ENCODE measurements at regions not wholly inside any gene's neighbourhood (a gene's known extent, or its start where the extent isn't known, plus 50 kb on each side); places are given as distances from the start of the nearest gene placed in this dataset.
"Not testable (repeated sequence)": the region's sequence is repeated elsewhere in the genome, so short reads cannot be mapped to it uniquely, and the experiment has no call there.

DNA sequence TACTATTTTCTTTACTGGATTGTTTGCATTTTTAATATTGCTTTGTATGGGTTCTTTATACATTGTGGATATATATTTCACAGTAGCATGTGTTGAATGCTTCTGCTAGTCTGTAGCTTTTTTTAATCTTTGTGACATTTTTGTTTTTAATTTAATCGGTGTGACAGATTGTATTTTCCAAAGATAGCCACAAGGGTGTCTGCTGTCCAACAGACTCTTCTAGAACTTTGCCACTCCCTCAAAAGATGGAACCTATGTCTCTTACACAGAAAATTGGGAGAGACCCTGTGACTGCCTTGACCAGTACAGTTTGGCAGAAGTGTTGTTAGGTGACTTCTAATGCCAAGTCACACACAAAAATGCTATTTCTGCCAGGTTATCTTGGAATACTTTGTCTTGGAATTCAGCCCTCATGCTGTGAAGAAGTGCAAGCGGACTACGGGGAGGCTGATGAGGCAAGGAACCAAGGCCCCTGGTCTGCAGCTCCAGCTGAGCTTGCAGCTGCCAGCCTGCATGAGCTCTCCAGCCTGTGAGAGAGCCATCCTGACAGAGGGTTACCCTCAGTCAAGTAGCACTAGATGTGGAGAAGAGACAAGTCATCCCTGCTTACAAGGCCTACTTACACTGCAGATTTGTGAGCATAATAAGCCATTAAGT, 110.8 kb downstream of the TDRD15 start:
- Histone ChIP-seq H3K9ac (ENCODE audit: low read depth, low read length) (no peak overlapping the region), H3K79me2 (ENCODE audit: insufficient read depth, low read length) (no peaks in the 10 kb centered on the region), H2AFZ (ENCODE audit: low read depth, low read length) (no peak overlapping the region), H3K27me3 (ENCODE audit: insufficient read depth, low read length, poor library complexity) (no peaks in the 10 kb centered on the region), H3K4me1 (ENCODE audit: insufficient read depth, low read length) (no peaks in the 10 kb centered on the region), H3K4me2 (ENCODE audit: insufficient read depth, low read length) (no peak overlapping the region), H3K9me3 (ENCODE audit: insufficient read depth, low read length, severe bottlenecking) (no peaks in the 10 kb centered on the region), H3K4me3 (ENCODE audit: low read depth in 1 of 2, low read length in 2 of 2) (no peak overlapping the region), H3K27ac (ENCODE audit: low read length) (no peak overlapping the region), H3K36me3 (ENCODE audit: insufficient read depth, low read length) (no peaks in the 10 kb centered on the region), H4K20me1 (ENCODE audit: insufficient read depth, low read length) (no peaks in the 10 kb centered on the region)
- TF ChIP-seq EZH2 (IDR thresholded peaks at IDR 0.05; ENCODE audit: borderline replicate concordance, low read depth, low read length, severe bottlenecking) = no peak
- TF ChIP-seq, protein P1, sequence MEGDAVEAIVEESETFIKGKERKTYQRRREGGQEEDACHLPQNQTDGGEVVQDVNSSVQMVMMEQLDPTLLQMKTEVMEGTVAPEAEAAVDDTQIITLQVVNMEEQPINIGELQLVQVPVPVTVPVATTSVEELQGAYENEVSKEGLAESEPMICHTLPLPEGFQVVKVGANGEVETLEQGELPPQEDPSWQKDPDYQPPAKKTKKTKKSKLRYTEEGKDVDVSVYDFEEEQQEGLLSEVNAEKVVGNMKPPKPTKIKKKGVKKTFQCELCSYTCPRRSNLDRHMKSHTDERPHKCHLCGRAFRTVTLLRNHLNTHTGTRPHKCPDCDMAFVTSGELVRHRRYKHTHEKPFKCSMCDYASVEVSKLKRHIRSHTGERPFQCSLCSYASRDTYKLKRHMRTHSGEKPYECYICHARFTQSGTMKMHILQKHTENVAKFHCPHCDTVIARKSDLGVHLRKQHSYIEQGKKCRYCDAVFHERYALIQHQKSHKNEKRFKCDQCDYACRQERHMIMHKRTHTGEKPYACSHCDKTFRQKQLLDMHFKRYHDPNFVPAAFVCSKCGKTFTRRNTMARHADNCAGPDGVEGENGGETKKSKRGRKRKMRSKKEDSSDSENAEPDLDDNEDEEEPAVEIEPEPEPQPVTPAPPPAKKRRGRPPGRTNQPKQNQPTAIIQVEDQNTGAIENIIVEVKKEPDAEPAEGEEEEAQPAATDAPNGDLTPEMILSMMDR (IDR thresholded peaks at IDR 0.05; ENCODE audit: borderline replicate concordance, extremely low read depth, low read length, poor library complexity, severe bottlenecking) = no peak
- ATAC-seq (ENCODE audit: insufficient read depth, low read depth) (no peak), DNase-seq (no peak)

DNA sequence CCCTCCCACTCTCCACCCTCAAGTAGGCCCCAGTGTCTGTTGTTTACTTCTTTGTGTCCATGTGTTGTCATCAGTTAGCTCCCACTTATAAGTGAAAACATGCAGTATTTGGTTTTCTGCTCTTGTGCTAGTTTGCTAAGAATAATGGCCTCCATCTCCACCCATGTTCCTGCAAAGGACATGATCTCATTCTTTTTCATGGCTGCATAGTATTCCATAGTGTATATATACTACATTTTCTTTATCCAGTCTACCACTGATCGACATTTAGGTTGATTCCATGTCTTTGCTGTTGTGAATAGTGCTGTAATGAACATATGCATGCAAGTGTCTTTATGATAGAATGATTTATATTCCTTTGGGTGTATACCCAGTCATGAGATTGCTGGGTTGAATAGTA, 116.0 kb downstream of the TDRD15 start:
- not testable (repeated sequence) for H3K4me2 ChIP-seq (ENCODE audit: insufficient read depth, low read length); H3K9ac ChIP-seq (ENCODE audit: low read depth, low read length); H4K20me1 ChIP-seq (ENCODE audit: insufficient read depth, low read length); H3K27me3 ChIP-seq (ENCODE audit: insufficient read depth, low read length, poor library complexity); ATAC-seq (ENCODE audit: insufficient read depth, low read depth); H3K9me3 ChIP-seq (ENCODE audit: insufficient read depth, low read length, severe bottlenecking); DNase-seq; H2AFZ ChIP-seq (ENCODE audit: low read depth, low read length); H3K36me3 ChIP-seq (ENCODE audit: insufficient read depth, low read length); H3K79me2 ChIP-seq (ENCODE audit: insufficient read depth, low read length); H3K27ac ChIP-seq (ENCODE audit: low read length); H3K4me3 ChIP-seq (ENCODE audit: low read depth in 1 of 2, low read length in 2 of 2); H3K4me1 ChIP-seq (ENCODE audit: insufficient read depth, low read length)

DNA sequence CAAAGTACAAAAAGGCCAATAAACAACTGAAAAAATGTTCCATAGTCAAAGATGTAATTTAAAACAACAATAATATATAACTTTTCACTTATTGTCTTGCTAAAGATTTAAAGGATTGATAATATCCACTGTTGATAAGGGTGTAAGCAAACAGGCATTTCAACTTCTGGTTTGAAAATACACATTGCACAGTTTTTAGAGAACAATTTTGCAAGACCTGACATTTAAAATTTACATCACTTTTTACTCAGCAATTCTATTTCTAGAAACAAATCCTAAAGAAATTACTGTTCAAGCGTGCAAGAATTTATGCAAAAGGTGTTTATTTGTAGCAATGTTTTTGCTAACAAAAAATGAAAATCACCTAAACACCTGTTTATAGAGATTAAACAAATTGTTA, 120.4 kb downstream of the TDRD15 start:
- Histone ChIP-seq H4K20me1 (ENCODE audit: insufficient read depth, low read length) (no peaks in the 10 kb centered on the region), H3K27me3 (ENCODE audit: insufficient read depth, low read length, poor library complexity) (no peaks in the 10 kb centered on the region), H3K9me3 (ENCODE audit: insufficient read depth, low read length, severe bottlenecking) (no peaks in the 10 kb centered on the region), H3K4me3 (ENCODE audit: low read depth in 1 of 2, low read length in 2 of 2) (no peak overlapping the region), H3K27ac (ENCODE audit: low read length) (no peak overlapping the region), H3K79me2 (ENCODE audit: insufficient read depth, low read length) (no peaks in the 10 kb centered on the region), H3K9ac (ENCODE audit: low read depth, low read length) (no peak overlapping the region), H3K4me1 (ENCODE audit: insufficient read depth, low read length) (no peaks in the 10 kb centered on the region), H3K36me3 (ENCODE audit: insufficient read depth, low read length) (no peaks in the 10 kb centered on the region), H3K4me2 (ENCODE audit: insufficient read depth, low read length) (no peak overlapping the region), H2AFZ (ENCODE audit: low read depth, low read length) (no peak overlapping the region)
- no peak for TF ChIP-seq EZH2 (IDR thresholded peaks at IDR 0.05; ENCODE audit: borderline replicate concordance, low read depth, low read length, severe bottlenecking)
- TF ChIP-seq, protein P1 (IDR thresholded peaks at IDR 0.05; ENCODE audit: borderline replicate concordance, extremely low read depth, low read length, poor library complexity, severe bottlenecking) = no peak
- ATAC-seq (ENCODE audit: insufficient read depth, low read depth) (no peak), DNase-seq (no peak)

DNA sequence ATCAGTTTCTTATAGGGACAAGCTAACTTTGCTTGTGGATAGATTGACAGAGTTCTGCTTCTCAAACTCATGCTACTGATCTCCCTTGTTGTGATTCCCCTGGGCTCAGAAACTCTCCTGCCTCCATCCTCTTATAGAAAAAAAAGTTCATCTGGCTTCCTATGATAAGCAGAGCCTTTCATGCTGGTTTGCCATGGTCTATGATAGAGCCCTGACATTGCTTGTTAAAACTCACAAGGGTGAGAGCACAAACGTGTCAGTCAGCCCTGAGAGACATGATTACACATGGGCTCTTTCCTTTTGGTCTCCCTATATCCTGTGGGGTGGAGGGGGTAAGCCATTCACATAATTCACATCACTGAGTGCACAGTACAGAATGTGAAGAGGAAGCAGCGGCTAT, 121.8 kb downstream of the TDRD15 start:
- H4K20me1 ChIP-seq (ENCODE audit: insufficient read depth, low read length) = no peaks in the 10 kb centered on the region
- H3K9me3 ChIP-seq (ENCODE audit: insufficient read depth, low read length, severe bottlenecking) = no peaks in the 10 kb centered on the region
- no peaks in the 10 kb centered on the region for H3K4me1 ChIP-seq (ENCODE audit: insufficient read depth, low read length)
- no peak overlapping the region for H3K4me2 ChIP-seq (ENCODE audit: insufficient read depth, low read length)
- no peaks in the 10 kb centered on the region for H3K36me3 ChIP-seq (ENCODE audit: insufficient read depth, low read length)
- no peak overlapping the region for H2AFZ ChIP-seq (ENCODE audit: low read depth, low read length)
- TF ChIP-seq, protein P1 (IDR thresholded peaks at IDR 0.05; ENCODE audit: borderline replicate concordance, extremely low read depth, low read length, poor library complexity, severe bottlenecking) = no peak
- TF ChIP-seq EZH2 (IDR thresholded peaks at IDR 0.05; ENCODE audit: borderline replicate concordance, low read depth, low read length, severe bottlenecking) = no peak
- H3K79me2 ChIP-seq (ENCODE audit: insufficient read depth, low read length) = no peaks in the 10 kb centered on the region
- no peaks in the 10 kb centered on the region for H3K27me3 ChIP-seq (ENCODE audit: insufficient read depth, low read length, poor library complexity)
- H3K27ac ChIP-seq (ENCODE audit: low read length) = no peak overlapping the region
- H3K9ac ChIP-seq (ENCODE audit: low read depth, low read length) = no peak overlapping the region
- DNase-seq = no peak
- H3K4me3 ChIP-seq (ENCODE audit: low read depth in 1 of 2, low read length in 2 of 2) = no peak overlapping the region
- ATAC-seq (ENCODE audit: insufficient read depth, low read depth) = no peak

Data from DND-41 (cell line).